ENCODE measurements at regions not wholly inside any gene's neighbourhood (a gene's known extent, or its start where the extent isn't known, plus 50 kb on each side); places are given as distances from the start of the nearest gene placed in this dataset.
"Not testable (repeated sequence)": the region's sequence is repeated elsewhere in the genome, so short reads cannot be mapped to it uniquely, and the experiment has no call there.

DNA sequence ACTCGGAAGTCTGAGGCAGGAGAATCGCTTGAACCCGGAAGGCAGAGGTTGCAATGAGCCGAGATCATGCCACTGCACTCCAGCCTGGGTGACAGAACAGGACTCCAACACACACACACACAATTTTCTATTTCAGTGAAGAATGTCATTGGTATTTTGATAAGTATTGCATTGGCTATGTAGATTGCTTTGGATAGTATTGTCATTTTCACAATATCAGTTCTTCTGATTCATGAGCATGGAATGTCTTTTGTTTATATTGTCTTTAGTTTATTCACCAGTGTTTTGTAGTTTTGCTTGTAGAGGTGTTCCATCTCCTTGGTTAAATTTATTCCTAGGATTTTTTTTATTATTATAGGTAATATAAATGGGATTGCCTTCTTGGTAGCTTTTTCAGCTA, 693.4 kb upstream of the SYT4 start:
- DNase-seq (ENCODE audit: low read depth): no peak

DNA sequence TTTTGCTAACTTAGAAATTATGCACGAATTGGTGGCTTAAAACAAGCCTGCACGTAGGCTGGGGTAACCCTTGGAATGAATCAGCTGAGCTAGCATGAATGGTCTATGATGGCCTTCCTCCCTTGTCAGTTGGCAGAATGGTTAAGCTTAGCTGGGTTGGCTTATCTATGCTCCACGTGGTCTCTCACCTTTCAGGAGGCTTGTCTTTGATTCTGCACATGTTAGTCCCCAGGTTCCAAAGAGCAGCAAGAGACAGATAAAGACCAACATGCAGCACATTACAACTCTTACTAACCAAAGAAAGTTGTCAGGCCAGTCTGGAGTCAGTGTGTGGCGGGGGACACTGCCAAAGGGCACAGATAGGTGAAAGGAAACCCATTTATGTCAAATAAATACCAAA, 700.9 kb upstream of the SYT4 start:
- DNase-seq (ENCODE audit: low read depth): no peak

DNA sequence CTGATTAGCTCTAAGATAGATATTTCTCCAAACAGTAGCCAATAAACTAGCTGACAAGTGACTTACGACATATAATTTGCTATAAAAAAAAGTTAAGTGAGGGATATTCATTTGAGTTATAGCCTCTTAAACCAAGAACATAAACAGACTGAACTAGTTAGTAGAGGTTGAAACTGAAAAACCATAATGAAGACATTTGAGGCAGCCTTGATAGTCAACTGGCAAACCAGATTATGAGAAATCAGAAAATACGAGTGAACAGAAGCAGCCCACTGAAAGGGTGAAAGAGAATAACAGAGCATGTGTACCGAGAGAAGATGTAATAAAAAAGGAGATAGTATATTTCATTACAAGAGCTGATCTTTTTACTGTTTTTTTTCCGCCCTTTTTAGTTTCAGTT, 698.1 kb upstream of the SETBP1 start:
- no peak for DNase-seq (ENCODE audit: low read depth)

DNA sequence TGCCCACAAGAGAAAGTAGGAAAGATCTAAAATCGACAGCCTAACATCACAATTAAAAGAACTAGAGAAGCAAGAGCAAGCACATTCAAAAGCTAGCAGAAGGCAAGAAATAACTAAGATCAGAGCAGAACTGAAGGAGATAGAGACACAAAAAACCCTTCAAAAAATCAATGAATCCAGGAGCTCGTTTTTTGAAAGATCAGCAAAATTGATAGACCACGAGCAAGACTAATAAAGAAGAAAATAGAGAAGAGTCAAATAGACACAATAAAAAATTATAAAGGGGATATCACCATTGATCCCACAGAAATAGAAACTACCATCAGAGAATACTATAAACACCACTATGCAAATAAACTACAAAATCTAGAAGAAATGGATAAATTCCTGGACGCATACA, 693.6 kb upstream of the SETBP1 start:
- DNase-seq (ENCODE audit: low read depth): not testable (repeated sequence)

DNA sequence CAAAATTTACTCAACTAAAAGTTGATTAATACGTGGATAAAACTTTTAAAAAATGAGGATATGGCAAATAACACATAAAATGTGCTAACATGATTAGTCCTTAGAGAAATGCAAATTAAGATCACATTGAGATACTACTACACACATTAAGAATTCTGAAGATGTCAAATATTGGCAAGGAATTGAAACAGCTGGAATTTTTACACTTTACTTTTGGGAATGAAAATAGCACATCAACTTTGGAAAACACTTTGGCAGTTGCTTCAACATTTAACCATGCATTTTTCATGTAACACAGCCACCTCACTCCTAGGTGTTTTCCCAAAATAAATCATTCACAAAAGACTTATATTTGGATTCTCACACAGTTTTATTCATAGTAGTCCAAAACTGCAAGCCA, 687.9 kb upstream of the SETBP1 start:
- DNase-seq (ENCODE audit: low read depth): no peak

DNA sequence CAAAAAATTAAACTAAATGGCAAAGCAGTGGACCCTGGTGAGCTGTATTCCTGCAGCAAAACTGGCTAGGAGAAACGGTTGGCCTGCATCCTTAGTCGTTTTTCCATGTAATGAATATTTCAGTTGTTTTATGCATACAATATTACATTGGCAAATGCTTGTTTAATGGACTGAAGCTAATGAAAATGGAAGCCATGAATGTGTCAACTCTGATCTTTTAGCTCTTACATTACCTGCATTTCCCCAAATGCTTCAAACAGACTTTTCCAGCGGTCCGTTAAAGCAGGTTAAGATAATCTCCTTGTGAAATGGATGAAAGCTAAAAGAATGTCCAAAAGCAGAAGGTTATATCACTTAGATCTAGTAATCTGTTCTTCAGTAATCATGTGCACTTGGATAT, 686.3 kb upstream of the SETBP1 start:
- no peak for DNase-seq (ENCODE audit: low read depth)

DNA sequence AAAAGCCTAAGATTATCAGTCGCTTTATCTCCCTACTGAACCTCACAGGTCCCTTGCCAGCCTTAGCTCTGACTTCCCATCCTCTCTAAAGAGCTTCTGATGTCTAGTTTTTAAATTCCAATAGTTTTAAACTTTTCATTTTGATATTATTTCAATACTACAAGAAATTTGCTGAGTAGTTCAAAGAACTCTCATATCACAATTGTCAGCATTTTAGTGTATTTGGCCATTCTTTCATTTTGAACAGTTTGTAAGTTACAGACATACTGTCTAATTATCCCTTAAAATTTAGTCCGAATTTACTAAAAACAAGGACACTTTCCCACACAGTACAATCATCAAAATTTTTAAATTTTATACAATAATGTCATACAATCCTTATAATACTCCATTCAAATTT, 666.8 kb upstream of the SETBP1 start:
- DNase-seq (ENCODE audit: low read depth): no peak

DNA sequence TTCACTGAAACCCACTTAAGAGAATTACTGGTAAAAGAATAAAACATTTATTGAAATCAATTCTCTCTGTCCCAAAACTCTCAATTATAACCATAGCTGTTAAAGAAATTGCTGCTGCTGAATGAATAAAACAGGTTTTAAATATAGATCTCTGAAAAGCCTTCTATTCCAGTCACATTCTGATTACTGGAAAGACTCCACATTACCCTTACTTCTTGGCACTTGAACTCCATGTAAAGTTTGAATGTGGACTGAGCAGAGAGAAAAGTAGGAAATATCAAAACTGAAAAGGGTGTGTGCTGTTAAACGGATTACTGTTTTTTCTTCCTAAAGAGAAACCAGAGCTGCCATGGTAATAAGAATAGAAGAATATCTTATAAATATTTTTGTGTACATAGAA, 655.3 kb upstream of the SETBP1 start:
- DNase-seq (ENCODE audit: low read depth): no peak

DNA sequence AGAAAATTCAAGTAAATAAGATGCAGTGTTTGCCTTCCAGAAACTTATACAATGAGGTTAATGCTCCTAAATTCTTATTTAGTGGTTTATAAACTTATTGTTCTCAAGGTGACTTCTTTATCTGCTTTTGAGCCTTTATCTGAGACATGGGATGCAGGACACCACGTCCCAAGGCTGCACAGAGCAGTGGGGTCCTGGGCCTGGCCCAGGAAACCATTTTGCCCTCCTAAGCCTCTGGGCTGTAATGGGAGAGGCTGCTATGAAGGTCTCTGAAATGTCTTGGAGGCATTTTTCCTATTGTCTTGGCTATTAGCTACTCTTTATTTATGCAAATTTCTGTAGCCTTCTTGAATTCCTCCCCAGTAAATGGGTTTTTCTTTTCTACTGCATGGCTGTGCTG, 652.6 kb upstream of the SETBP1 start:
- DNase-seq (ENCODE audit: low read depth): no peak

DNA sequence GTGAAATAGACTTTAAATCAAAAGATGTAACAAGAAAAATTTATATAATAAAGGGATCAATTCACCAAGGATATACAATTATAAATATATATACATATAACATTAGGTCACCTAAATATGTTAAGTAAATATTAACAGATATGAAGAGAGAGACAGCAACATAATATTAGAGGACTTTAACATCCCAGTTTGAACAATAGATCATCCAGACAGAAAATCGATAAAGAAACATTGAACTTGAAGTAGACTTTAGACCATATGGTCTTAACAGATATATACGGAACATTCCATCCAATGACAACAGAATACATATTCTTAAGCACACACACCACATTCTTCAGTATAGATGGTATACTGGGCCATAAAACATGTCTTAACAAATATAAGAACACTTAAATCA, 649.6 kb upstream of the SETBP1 start:
- no peak for DNase-seq (ENCODE audit: low read depth)

DNA sequence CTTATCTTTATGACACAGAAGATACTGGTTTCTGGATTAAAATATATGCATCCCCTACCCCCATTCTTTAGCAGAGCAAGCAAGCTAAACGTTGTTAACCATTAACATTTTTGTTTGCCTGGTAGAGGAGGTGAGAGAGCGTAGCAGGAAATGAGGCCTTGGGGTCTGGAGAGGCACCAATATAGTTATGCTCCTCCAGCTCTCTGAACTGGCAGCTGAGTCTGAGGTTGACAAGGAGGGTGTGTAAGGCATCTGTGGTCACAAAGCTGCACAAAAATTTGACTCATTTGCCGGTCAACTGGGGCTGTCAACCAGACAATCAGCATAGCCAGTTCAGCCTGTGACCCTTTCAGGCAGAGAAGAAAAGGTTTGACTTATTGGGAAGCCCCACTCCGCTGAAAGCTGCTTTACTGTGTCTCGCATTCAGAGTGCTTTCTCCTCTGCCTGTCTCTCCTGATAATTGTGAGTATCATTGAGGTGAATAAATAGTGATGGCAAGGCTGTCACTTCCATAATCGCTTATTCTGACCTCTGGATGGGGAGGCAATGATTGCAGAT, 647.5 kb upstream of the SETBP1 start:
- DNase-seq (ENCODE audit: low read depth): no peak

DNA sequence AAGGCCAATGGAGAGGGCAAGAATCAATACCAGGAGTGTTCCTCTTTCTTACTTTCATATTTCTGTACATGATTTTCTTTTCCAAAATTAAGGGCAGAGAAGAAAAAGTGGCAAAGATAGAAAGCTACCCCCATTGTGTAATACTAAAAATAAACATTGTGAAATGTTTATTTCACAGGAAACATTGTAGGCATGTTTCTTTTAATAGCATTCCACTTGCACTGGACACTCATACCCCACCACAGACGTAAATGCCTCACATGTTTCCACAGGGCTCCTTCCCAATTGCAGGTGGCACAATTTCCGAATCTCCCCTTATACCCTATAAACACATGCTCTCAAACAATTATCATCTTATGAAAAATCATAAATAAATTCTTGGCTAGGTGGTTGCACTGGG, 645.1 kb upstream of the SETBP1 start:
- no peak for DNase-seq (ENCODE audit: low read depth)

DNA sequence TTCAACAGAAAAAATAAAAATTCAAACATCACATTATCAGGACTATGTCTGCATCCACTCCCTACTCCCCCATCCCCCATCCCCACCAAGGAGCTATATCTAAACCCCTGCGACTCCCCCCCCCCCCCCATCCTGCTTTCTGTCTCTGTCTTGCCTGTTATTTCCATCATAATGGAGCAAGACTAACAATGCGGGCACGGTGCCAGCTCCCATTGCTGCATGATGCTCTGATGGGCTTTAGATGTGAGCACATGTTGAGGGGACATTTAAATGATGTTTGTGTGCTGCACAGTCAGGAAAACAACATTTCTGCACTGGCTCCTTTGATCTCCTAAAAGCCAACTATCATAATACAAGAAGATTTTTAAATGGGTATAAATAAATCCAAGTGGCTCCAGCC, 644.2 kb upstream of the SETBP1 start:
- no peak for DNase-seq (ENCODE audit: low read depth)

DNA sequence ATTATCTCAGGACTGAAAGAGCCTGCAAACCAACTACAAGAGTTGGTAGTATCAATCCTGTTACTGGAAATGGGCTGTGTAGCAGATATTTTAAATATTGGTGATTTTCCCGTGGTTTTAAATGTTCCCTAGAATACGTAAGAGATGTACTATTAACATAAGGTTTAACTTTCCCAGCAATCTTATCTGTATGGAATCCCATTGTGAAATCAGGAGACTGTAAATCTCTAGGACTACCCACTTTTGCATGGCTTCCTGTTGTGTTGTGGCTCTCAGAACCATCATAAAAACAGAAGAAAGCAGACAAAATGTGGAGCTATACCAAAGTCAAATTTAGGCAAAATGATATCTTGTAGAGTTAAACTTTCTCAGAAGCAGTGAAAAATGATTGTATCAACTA, 641.5 kb upstream of the SETBP1 start:
- DNase-seq (ENCODE audit: low read depth): no peak

DNA sequence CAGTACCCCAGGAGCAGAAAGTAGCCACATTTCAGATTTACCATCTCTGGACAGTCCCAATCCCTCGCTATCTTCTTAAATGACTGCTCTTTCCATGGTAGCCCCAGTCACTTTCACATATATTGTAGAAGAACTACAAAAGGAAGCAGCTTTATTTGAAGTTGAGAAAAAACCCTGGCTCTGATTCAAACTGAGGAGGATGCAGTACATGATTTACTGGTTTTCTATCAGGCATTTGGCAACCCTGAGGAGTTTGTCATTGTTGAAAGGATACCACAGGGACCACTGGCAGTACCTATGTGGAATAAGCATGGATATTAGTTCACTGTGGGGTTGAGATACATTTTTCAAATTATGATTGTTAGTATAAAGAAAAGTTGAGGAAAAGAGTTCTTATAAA, 640.9 kb upstream of the SETBP1 start:
- no peak for DNase-seq (ENCODE audit: low read depth)

DNA sequence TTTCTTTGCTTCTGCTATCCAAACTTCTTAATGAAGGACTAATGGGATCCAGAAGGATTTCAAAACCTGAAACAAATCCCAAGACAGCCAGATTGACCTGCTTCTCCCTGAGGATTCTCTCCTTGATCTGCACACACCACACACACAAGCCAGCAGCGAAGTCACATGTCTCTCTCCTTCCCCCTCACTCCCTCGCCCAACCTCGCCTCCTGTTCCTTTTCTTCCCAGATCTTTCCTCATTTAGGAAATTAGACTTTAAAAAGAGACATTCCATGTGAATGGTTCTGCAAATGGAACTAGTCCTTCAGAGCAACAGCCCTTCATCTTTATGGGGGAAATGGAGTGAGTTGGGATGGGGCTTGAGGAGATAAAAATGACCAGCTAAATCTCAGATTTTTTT, 639.1 kb upstream of the SETBP1 start:
- DNase-seq (ENCODE audit: low read depth): no peak

DNA sequence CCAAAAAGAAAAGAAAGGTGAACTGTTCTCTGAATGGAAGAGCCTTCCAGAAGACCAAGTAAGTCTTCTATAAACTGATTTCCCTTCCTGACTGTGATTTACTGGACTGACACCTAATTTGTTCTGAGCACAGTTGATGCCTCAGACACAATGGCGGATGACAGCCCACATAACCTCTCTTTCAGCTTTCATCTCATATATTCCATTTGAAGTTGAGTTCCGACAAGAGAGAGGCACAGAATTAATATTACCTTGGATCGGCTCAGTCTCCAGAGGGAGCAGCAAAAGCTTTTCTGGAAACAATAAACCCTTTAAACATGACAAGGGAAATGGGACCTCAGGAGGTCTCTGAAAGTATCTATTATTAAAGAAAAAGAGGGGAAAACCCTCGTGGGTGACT, 638.7 kb upstream of the SETBP1 start:
- no peak for DNase-seq (ENCODE audit: low read depth)

DNA sequence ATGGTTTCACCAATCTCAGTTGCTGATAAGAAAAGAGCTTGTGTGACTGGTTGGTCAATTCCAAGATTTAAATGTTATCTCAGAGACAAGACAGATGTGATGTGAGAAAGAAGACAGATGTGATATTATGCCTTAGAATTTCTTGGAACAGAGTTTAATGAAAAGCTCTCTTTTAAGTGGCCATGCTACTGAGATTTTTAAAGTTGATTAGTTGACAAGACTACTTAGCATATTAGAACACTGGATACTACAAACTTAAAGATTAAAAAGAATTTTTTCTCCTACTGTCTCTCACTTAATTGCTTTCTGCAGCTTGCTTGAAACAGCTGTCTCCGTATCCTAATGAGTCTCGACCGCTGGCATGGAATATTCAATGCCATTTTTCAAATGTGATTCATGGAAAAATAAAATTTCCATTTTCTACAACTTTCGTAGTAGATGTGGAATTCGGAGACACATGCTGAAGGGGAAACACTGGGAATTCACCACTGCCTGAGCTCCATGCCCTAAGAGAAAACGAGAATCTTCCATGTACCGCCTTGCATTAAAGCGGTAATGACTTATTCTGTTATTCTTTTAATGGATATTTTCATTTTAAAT, 634.2 kb upstream of the SETBP1 start:
- DNase-seq (ENCODE audit: low read depth): no peak

DNA sequence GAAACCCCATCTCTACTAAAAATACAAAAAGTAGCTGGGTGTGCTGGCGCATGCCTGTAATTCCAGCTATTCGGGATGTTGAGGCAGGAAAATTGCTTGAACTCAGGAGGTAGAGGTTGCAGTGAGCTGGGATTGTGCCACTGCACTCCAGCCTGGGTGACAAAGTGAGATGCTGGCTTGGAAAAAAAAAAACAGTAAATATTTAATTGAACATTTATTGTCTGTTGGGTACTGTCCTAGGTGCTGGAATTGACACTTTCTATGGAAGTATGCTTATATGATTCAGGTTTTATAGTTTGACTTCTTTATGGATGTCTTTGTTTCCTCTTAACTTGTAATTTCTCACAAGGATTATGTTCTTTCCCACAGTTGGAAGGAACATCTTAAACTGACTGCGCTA, 633.1 kb upstream of the SETBP1 start:
- DNase-seq (ENCODE audit: low read depth): no peak

DNA sequence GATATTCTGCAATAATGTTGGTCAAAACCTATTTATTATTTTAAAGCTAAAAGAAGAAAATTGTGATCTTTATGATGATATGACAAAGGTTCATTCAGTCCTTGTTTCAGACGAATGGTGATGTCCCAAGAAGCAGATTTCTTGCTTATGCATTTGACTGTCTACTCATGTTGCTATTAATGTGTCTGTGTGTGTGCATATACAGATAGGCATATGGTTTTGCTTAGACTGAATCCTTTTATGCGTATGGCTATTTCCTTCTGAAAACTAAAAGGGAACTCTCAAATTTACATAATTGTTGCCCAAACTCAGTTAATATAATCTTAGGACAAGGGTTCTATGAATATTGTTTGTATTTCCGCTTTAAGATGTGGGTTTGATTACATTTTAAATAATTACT, 632.3 kb upstream of the SETBP1 start:
- DNase-seq (ENCODE audit: low read depth): no peak

DNA sequence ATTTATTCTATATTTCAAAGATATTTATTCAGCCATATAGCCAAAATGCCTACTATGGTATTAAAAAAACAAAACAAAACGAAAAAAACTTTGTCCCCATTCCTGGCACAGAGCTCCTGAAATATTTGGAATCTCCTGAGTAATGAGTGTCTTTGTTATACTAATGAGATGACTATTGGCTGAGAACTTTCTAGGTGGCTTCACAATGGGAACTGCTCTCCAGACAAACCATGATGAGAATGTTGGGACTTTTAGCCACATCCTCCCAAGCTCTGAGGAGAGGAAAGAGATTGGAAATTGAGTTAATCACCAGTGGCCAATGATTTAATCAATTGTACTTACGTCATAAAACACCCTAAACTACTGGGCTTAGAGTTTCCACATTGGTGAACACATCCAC, 631.8 kb upstream of the SETBP1 start:
- no peak for DNase-seq (ENCODE audit: low read depth)

DNA sequence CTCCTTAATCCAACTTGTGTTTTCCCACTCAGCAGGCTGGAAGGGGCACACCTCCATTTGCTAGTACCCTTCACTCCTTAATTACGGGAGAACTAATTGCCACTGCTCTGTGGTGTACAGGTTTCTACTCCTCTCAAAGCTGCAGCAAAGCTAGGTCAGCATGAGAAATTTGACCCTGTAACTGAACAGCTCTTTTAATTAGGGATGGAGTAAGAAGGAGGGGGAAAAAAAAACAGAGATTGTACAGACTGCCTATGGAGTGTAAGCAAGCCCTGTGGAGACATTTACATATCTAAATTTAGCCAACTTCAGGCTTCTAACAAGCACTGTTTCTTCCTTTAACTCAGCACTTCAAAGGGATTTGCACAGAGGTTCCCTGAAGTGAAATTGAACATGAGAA, 629.7 kb upstream of the SETBP1 start:
- no peak for DNase-seq (ENCODE audit: low read depth)

DNA sequence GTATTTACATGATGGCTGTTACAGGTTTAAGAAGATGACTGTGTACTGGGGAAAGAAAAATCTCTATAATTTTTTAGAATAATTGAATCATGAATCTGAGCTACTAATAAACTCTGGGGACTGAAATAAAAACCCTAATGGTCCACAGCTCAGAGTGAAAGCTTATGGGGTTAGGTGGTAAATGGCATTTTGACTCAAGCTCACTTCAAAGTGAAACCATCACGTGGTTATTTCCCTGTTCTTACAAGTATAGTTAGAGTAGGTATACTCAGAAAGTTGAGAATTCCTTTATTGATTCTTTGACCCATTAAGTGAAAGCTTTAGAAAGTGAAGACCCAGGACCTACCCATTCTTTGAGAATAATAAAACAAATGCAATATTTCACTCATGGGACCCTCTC, 626.2 kb upstream of the SETBP1 start:
- DNase-seq (ENCODE audit: low read depth): no peak

DNA sequence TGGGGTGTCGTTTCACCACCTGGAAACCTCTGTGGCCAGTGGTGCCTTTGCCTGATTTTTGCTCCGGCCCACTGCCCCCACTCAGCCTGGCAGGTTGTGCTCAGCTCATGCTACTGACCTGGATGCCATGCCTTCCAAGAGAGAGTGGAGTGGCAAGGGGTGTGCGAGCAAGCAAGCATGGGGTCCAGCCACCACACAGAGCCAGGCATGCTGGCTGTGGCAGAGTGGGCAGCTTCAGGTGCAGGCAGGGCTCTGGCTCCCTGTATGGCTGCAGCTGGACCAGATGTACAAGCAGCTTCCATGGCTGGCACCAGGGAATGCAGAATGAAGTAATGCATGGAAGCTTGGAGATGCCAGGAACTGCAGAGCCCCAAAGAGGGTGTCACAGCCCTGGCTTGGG, 620.5 kb upstream of the SETBP1 start:
- no peak for DNase-seq (ENCODE audit: low read depth)

DNA sequence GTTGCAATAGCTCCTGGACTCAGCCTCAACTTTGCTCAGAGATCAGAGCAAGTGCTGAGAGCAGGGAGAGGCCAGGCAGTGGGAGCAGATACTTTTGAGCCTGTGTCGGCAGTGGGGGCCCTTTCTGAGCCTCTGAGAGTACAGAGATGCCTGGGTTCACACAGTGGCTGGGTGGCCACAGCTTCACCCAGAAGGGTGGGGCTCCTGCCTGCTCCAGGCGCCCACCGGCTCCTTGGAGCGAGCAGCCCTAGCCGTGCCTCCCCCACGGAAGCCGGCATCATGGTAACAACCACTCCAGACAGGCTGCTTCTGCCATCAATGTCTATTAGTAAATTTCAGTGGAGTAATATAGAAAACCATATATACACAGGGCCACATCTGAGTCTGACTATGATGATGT, 619.2 kb upstream of the SETBP1 start:
- DNase-seq (ENCODE audit: low read depth): no peak

All from stimulated activated CD8-positive, alpha-beta memory T cell treated with anti-CD3 and anti-CD28 coated beads, Interleukin-4, amount 100 ng/mL, for 24 hours (primary cell).